Vagina (tissue), 2 donors: ENCODE measurements at regions not wholly inside any gene's neighbourhood (a gene's known extent, or its start where the extent isn't known, plus 50 kb on each side); places are given as distances from the start of the nearest gene placed in this dataset.

Source experiments
- CTCF ChIP-seq, 3 experiments: fragments of 450-650 bp in 2 of 3; fragments of 200-600 bp in 1 of 3; sonication (generic) in 1 of 3; IDR thresholded peaks; one replicate each; pipeline ENCODE4 v1.5.1; 2017 to 2019; ENCODE audit warnings: antibody characterized with exemption in 3 of 3, mild to moderate bottlenecking in 2 of 3, moderate library complexity in 2 of 3
- POLR2A ChIP-seq, 2 donors: fragments of 450-650 bp; IDR thresholded peaks; one replicate each; pipeline ENCODE4 v1.6.1; 2017; ENCODE audit warnings: antibody characterized with exemption in 2 of 2, mild to moderate bottlenecking in 2 of 2, moderate library complexity in 2 of 2
- POLR2AphosphoS5 ChIP-seq, 2 donors: sonication (generic); formaldehyde crosslinking; IDR thresholded peaks; one replicate each; pipeline ENCODE4 v1.9.0; 2017; ENCODE audit warnings: antibody characterized with exemption in 2 of 2, mild to moderate bottlenecking in 2 of 2, low read depth in 1 of 2; ENCODE audit not compliant: insufficient read depth in 1 of 2

DNA sequence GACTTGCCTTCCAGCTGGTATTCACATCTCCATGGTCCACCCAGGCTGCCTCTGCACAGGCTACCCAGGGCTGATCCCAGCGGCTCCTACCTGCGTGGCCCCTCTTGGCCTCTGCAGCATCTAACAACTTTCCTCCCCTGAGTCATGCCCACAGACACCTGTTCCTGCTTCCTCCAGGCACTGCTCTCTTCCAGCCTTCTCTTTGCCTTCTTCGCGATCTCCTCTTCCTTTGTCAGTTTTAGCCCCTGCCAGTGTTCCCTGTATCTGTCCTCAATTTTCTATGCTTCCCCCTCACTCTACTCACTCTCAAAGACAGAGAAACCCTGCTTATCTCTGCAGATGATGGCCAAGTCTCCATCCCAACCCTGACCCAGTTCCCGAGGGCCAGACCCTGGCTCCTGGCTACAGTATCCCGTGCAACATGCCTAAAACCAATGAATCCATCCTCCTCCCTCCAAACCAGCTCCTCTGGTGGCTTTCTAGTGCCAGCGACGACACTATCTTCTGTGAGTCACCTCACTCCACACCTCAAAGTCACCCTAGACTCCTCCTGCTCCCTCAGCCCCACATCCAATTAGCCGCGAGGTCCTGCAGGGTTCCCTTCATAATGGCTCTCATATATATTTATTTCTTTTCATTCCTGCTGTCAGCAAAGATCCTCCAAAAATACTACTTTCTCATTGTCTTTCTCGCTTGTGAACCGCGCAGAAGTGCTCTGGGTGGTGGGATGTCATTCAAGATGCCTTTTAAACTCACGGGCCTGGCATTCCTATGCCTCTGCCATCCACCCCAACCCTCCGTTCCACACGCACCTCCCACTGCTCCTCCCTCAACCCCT lies 259.2 kb downstream of the TOMM20 start:
- no peak for TF ChIP-seq CTCF (IDR thresholded peaks at IDR 0.05)
- TF ChIP-seq POLR2A (IDR thresholded peaks at IDR 0.05): no peak
- TF ChIP-seq POLR2AphosphoS5 (IDR thresholded peaks at IDR 0.05; ENCODE audit: insufficient read depth in 1 of 2, low read depth in 1 of 2): no peak
